PC-9 (cell line): ENCODE measurements at regions not wholly inside any gene's neighbourhood (a gene's known extent, or its start where the extent isn't known, plus 50 kb on each side); places are given as distances from the start of the nearest gene placed in this dataset.

Source experiments
- BruUV-seq: library from RNA; stranded (reverse); fragments of 400-500 nt; replicated peaks from 2 replicates; lab custom pipeline; 2021; lab: Mats Ljungman, UMichigan
- CTCF ChIA-PET: fragments of 300-600 bp; sonication (Branson Sonifier 250); formaldehyde crosslinking; loops from one replicate; lab custom pipeline; 2022; ENCODE audit warnings: antibody characterized with exemption; lab: Charles Lee
- POLR2A ChIA-PET: fragments of 300-600 bp; sonication (Branson Sonifier 250); formaldehyde crosslinking; loops from one replicate; lab custom pipeline; 2022; ENCODE audit warnings: antibody characterized with exemption; ENCODE audit not compliant: unreplicated experiment; lab: Charles Lee
- DNase-seq, 2 experiments: peaks; one replicate each; pipeline versions ENCODE4 v3.0.0 to v3.0.0-alpha.2; 2015 to 2022; ENCODE audit warnings: mixed read lengths in 1 of 2
- H2AFZ ChIP-seq: fragments of 200-600 bp; sonication (generic); 2 replicates; pipeline ENCODE4 v1.8.1; 2017; ENCODE audit warnings: antibody characterized with exemption
- H3F3A ChIP-seq: fragments of 200-600 bp; sonication (generic); 2 replicates; pipeline ENCODE4 v1.8.1; 2017; ENCODE audit warnings: antibody characterized with exemption, mild to moderate bottlenecking, low read depth; ENCODE audit not compliant: insufficient read depth
- H3K27ac ChIP-seq: fragments of 200-600 bp; sonication (generic); 2 replicates; pipeline ENCODE4 v1.6.1; 2016; ENCODE audit warnings: mixed run types
- H3K27me3 ChIP-seq: fragments of 200-600 bp; sonication (generic); 2 replicates; pipeline ENCODE4 v1.6.1; 2016; ENCODE audit warnings: low read depth, mixed run types; ENCODE audit not compliant: insufficient read depth
- H3K36me3 ChIP-seq: fragments of 200-600 bp; sonication (generic); 2 replicates; pipeline ENCODE4 v1.6.1; 2016; ENCODE audit warnings: low read depth, mixed run types
- H3K4me1 ChIP-seq: fragments of 200-600 bp; sonication (generic); replicated peaks from 2 replicates; pipeline ENCODE4 v1.6.1; 2016; ENCODE audit warnings: mixed run types; ENCODE audit not compliant: insufficient read depth
- H3K4me2 ChIP-seq: fragments of 200-600 bp; sonication (generic); 2 replicates; pipeline ENCODE4 v1.6.1; 2017; ENCODE audit warnings: mixed run types
- H3K4me3 ChIP-seq: fragments of 200-600 bp; sonication (generic); 2 replicates; pipeline ENCODE4 v1.6.1; 2016; ENCODE audit warnings: mixed run types
- H3K79me2 ChIP-seq: fragments of 200-600 bp; sonication (generic); 2 replicates; pipeline ENCODE4 v1.6.1; 2017; ENCODE audit warnings: low read depth, mixed run types
- H3K9me2 ChIP-seq: fragments of 200-600 bp; sonication (generic); 2 replicates; pipeline ENCODE4 v1.8.1; 2017; ENCODE audit warnings: mild to moderate bottlenecking; ENCODE audit not compliant: insufficient read depth
- H3K9me3 ChIP-seq: fragments of 200-600 bp; sonication (generic); 2 replicates; pipeline ENCODE4 v1.8.1; 2016; ENCODE audit warnings: low read depth; ENCODE audit not compliant: insufficient read depth
- H4K20me1 ChIP-seq: fragments of 200-600 bp; sonication (generic); 2 replicates; pipeline ENCODE4 v1.8.1; 2017; ENCODE audit not compliant: insufficient read depth
- EZH2 ChIP-seq: fragments of 200-600 bp; sonication (generic); IDR thresholded peaks from 2 replicates; pipeline ENCODE4 v1.8.0; 2017; ENCODE audit warnings: antibody characterized with exemption, low read depth
- intact Hi-C: fragments of 100-400 bp; cut with micrococcal nuclease; formaldehyde crosslinking; loops from one replicate; pipeline ENCODE4 v1.10.0; 2022; ENCODE audit not compliant: unreplicated experiment
- TF ChIP-seq, protein P1 (sequence below): fragments of 200-600 bp; sonication (generic); conservative IDR thresholded peaks from 2 replicates; pipeline ENCODE4 v1.6.1; 2017; ENCODE audit warnings: mixed run types, antibody characterized with exemption, mild to moderate bottlenecking, moderate library complexity

DNA sequence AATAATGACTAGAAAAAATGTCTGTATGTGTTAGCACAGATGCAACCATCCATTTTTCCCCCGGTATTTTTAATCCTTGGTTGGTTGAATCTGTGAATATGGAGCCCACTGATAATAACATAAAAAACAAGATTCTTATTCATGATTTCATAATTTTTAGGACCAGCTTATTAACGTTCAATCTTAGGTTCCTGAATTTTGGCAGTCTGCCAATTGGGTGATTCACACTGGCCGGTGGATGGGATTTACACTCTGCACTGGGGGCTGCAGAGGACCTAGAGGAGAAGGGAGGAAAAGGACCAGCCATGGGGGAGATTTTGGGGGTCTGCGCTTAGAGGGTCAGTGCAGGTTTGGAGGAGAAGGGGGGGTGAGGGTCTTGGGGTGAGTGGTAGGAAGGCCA lies 327.9 kb downstream of the ACTR3B start:
- TF ChIP-seq, protein P1, sequence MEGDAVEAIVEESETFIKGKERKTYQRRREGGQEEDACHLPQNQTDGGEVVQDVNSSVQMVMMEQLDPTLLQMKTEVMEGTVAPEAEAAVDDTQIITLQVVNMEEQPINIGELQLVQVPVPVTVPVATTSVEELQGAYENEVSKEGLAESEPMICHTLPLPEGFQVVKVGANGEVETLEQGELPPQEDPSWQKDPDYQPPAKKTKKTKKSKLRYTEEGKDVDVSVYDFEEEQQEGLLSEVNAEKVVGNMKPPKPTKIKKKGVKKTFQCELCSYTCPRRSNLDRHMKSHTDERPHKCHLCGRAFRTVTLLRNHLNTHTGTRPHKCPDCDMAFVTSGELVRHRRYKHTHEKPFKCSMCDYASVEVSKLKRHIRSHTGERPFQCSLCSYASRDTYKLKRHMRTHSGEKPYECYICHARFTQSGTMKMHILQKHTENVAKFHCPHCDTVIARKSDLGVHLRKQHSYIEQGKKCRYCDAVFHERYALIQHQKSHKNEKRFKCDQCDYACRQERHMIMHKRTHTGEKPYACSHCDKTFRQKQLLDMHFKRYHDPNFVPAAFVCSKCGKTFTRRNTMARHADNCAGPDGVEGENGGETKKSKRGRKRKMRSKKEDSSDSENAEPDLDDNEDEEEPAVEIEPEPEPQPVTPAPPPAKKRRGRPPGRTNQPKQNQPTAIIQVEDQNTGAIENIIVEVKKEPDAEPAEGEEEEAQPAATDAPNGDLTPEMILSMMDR, result no peak
- no peak for TF ChIP-seq EZH2
- no peak for DNase-seq
- POLR2A ChIA-PET, result no interaction called here
- Histone ChIP-seq H2AFZ (no peak overlapping the region), H3K27ac (no peak overlapping the region), H3K4me3 (no peak overlapping the region), H3K4me2 (no peak overlapping the region), H3K27me3 (peaks cover 98% of the 10 kb centered on the region), H3K4me1 (no peaks in the 10 kb centered on the region), H3K9me2 (no peaks in the 10 kb centered on the region), H3F3A (no peaks in the 10 kb centered on the region), H3K36me3 (no peaks in the 10 kb centered on the region), H3K79me2 (no peaks in the 10 kb centered on the region), H4K20me1 (no peaks in the 10 kb centered on the region), H3K9me3 (no peaks in the 10 kb centered on the region; the same call in 1 of the 2 replicates)
- intact Hi-C loops, result no loop called here
- CTCF ChIA-PET, result no interaction called here
- no TSS peak for BruUV-seq

DNA sequence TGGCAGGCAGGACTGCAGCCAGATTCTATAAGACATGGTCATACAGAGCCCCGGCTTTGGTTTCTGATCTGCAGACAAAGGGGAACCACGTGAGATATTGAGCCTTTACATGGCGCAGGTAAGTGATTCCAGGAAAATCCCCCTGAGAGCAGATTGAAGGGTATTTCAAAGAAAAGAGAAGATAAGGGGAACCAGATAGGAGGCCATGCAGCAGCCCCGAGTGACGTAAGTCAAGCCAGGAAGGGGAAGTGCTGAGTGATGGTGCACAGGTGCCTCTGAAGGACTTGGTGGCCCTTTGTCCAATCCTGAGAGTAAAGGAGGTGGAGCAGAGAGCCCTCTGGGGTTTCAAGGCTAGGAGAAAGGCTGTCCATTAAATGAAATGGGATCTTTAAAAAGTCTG lies 329.0 kb downstream of the ACTR3B start:
- no peaks in the 10 kb centered on the region for H3F3A ChIP-seq
- no peak overlapping the region for H2AFZ ChIP-seq
- H3K9me2 ChIP-seq, result no peaks in the 10 kb centered on the region
- H4K20me1 ChIP-seq, result no peaks in the 10 kb centered on the region
- no peaks in the 10 kb centered on the region for H3K4me1 ChIP-seq
- CTCF ChIA-PET, result no interaction called here
- H3K27me3 ChIP-seq, result peaks cover 98% of the 10 kb centered on the region
- no peak overlapping the region for H3K27ac ChIP-seq
- no TSS peak for BruUV-seq
- TF ChIP-seq, protein P1, result no peak
- TF ChIP-seq EZH2, result no peak
- DNase-seq, result no peak
- no peaks in the 10 kb centered on the region for H3K36me3 ChIP-seq
- intact Hi-C loops, result no loop called here
- H3K9me3 ChIP-seq, result no peaks in the 10 kb centered on the region; the same call in 1 of the 2 replicates
- H3K4me3 ChIP-seq, result no peak overlapping the region
- no peaks in the 10 kb centered on the region for H3K79me2 ChIP-seq
- no peak overlapping the region for H3K4me2 ChIP-seq
- POLR2A ChIA-PET, result no interaction called here

DNA sequence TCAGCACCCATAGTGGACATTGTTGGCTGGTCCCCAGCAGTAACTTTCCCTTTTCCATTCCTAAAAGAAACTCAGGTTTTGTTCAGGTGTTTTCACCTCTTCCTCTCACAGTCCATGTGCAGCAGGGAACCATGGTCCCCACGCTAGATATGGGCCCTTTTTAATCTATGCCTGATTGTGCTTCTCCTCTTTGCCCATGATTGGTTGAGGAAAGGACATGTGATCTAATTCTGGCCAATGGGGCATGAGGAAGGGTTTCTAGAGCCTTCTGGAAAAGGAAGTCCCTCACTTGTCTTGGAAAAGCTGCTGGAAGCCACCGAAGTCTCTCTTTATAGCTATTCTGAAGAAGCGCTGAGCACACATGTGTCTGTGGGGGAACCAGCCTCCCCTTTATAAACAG lies 330.7 kb downstream of the ACTR3B start:
- Histone ChIP-seq H3K4me1 (no peaks in the 10 kb centered on the region), H3K36me3 (no peaks in the 10 kb centered on the region), H3F3A (no peaks in the 10 kb centered on the region), H4K20me1 (no peaks in the 10 kb centered on the region), H2AFZ (no peak overlapping the region), H3K4me3 (no peak overlapping the region), H3K27ac (no peak overlapping the region), H3K9me2 (no peaks in the 10 kb centered on the region), H3K4me2 (no peak overlapping the region), H3K9me3 (no peaks in the 10 kb centered on the region; the same call in 1 of the 2 replicates), H3K79me2 (no peaks in the 10 kb centered on the region), H3K27me3 (peaks cover 98% of the 10 kb centered on the region)
- CTCF ChIA-PET, result no interaction called here
- DNase-seq, result no peak
- intact Hi-C loops, result no loop called here
- TF ChIP-seq, protein P1, result no peak
- TF ChIP-seq EZH2, result no peak
- BruUV-seq, result no TSS peak
- POLR2A ChIA-PET, result no interaction called here
